ENCODE measurements at regions not wholly inside any gene's neighbourhood (a gene's known extent, or its start where the extent isn't known, plus 50 kb on each side); places are given as distances from the start of the nearest gene placed in this dataset.

DNA sequence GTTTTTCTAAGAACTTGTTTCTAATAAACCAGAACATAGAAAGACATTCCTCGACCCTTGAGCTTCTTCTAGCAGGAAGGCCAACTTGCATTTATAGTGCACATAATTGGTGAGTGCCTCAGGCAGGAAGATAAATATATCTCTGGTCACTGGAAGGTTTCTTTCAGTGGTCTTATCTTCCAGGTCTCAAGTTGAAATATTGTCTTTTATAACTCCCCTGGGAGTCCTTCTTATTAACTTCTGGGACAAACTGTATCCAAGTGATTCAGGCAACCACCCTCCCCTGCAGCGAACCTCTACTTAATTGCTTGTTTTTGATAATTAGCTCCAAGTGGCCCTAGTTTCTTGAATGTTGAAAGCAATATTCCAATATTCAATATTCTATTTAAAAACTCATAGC, 346.8 kb upstream of the GOLIM4 start (continued):
- TF ChIP-seq, protein P1, sequence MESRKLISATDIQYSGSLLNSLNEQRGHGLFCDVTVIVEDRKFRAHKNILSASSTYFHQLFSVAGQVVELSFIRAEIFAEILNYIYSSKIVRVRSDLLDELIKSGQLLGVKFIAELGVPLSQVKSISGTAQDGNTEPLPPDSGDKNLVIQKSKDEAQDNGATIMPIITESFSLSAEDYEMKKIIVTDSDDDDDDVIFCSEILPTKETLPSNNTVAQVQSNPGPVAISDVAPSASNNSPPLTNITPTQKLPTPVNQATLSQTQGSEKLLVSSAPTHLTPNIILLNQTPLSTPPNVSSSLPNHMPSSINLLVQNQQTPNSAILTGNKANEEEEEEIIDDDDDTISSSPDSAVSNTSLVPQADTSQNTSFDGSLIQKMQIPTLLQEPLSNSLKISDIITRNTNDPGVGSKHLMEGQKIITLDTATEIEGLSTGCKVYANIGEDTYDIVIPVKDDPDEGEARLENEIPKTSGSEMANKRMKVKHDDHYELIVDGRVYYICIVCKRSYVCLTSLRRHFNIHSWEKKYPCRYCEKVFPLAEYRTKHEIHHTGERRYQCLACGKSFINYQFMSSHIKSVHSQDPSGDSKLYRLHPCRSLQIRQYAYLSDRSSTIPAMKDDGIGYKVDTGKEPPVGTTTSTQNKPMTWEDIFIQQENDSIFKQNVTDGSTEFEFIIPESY (IDR thresholded peaks at IDR 0.05; ENCODE audit: extremely low read depth, insufficient replicate concordance, low read length): no peak
- TF ChIP-seq, protein P2, sequence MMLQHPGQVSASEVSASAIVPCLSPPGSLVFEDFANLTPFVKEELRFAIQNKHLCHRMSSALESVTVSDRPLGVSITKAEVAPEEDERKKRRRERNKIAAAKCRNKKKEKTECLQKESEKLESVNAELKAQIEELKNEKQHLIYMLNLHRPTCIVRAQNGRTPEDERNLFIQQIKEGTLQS (IDR thresholded peaks at IDR 0.05): no peak

DNA sequence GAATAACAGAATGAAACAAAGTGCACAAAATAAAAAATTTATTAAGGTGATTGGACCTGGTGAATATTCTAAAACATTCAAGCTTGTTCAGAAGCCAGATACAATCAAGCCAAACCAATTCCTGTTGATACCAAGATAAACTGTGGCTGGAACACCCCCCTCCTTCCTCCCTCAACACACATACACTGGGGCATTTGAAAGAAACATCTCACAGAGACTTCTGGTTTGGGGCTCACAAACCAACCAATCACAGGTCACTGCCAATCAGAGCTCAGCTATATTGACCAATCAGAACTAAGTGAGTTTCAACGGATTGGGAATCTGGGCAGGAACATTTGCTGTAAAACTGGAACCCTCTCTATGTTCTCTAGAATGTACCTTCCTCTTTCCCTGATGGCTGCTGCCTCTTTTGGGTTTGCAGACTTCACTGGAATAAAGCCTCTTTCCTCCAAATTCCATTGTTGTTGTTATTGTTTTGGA, 340.6 kb upstream of the GOLIM4 start:
- Histone ChIP-seq H4K20me1 (ENCODE audit: insufficient read depth) (no peaks in the 10 kb centered on the region), H2AFZ (ENCODE audit: low read depth, low read length, poor library complexity, severe bottlenecking) (no peak overlapping the region), H3K4me1 (ENCODE audit: control insufficient read depth in 1 of 2, insufficient read depth in 2 of 2, low read length in 2 of 2) (no peaks in the 10 kb centered on the region), H3K4me2 (ENCODE audit: low read length) (no peak overlapping the region), H3K27me3 (ENCODE audit: insufficient read depth, low read length) (peaks cover 22% of the 10 kb centered on the region), H3K9ac (ENCODE audit: low read length) (no peak overlapping the region), H3K79me2 (ENCODE audit: insufficient read depth, low read length) (no peaks in the 10 kb centered on the region), H3K36me3 (ENCODE audit: control insufficient read depth in 1 of 2, insufficient read depth in 2 of 2, low read length in 2 of 2) (no peaks in the 10 kb centered on the region), H3K27ac (ENCODE audit: low read depth, low read length) (no peak overlapping the region), H3K4me3 (replicated peaks in 1 of 2; ENCODE audit: low read depth in 1 of 2, low read length in 2 of 2) (no peak overlapping the region), H3K9me2 (ENCODE audit: insufficient read depth) (no peaks in the 10 kb centered on the region), H3K9me3 (ENCODE audit: control insufficient read depth in 1 of 2, insufficient read depth in 1 of 2, low read depth in 1 of 2, low read length in 2 of 2) (no peaks in the 10 kb centered on the region)
- DNase-seq (ENCODE audit: low read depth, low spot score): no peak
- ATAC-seq: no peak
- intact Hi-C loops (cut with micrococcal nuclease): no loop called here
- ChIA-PET RAD21 (ENCODE audit: low non-redundant PET in 1 of 2, low total read pairs in 2 of 2, uncharacterized antibody in 2 of 2, unreplicated experiment in 2 of 2) (no interaction called here), POLR2A (no interaction called here), CTCF (no interaction called here)
- no TSS peak for BruUV-seq (replicated peaks)
- TF ChIP-seq SIN3A (IDR thresholded peaks at IDR 0.05; ENCODE audit: low read depth): no peak
- no peak for TF ChIP-seq EZH2 (IDR thresholded peaks at IDR 0.05)
- no peak for TF ChIP-seq TCF7L2 (IDR thresholded peaks at IDR 0.05; ENCODE audit: borderline replicate concordance, extremely low read depth, insufficient read depth, insufficient read length)
- TF ChIP-seq FOSL1 (IDR thresholded peaks at IDR 0.05; ENCODE audit: low read depth): no peak
